ENCODE measurements at regions not wholly inside any gene's neighbourhood (a gene's known extent, or its start where the extent isn't known, plus 50 kb on each side); places are given as distances from the start of the nearest gene placed in this dataset.

DNA sequence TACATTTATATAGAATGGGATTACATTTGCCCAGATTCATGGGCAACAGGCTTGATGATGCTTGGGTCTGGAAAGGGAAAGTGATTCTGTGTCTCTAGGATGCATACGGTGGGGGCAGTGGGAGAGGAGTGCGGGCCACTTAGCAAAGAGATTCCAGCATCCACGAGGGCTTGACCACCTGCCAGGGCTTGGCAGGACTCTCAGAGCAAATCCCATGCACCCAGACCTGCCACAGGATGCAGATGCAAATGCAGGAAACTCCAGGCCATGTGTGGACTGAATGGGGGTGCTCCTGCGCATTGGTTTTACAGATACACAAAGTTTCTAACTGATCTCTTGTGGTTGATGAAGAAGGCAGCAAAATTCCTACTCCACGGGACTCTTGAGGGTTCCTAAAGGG lies 334.7 kb downstream of the CYRIA start:
- DNase-seq (peak; percentile 77), ATAC-seq (peak; percentile 95)
- intact Hi-C loops (cut with micrococcal nuclease): no loop called here

DNA sequence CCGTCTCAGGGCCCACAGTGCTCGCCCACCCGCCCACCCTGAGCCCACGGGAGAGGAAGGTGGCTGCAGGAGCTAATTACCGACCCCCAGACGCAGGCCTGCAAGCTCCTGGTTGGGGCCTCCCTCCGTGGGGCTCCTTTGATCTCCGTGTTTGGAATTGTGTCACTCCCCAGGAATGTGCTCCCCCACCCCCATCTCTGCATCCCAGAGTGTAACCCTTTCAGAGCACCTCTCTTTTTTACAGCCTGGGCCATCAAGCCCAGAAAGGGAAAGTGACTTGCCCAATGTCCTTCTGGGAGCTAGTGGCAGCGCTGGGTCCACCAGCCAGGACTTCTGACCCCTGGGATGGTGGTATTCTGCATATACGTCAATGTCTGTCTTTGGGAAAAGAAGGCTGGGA lies 335.1 kb downstream of the CYRIA start:
- DNase-seq: no peak
- intact Hi-C loops (cut with micrococcal nuclease): no loop called here
- no peak for ATAC-seq

DNA sequence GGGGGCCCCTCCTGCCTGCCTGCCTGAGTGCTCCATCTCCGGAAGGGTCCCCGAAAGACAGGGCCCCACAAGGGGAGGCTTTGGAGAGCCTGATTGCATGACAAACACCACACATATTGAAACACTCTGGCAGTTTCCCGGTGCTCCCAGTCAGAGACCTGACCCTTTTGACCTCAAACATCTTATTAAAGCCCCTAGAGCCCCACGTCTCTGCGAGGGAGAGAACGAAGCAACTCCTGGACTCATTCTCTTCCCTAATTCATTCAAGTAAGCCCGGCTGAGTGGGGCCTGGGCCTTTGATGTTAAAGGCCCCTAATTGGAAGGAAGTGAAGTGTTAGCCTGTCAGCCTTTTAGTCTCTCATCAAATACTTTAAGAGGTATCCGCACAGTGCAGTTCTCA lies 335.6 kb downstream of the CYRIA start:
- ATAC-seq (no peak), DNase-seq (no peak)
- intact Hi-C loops (cut with micrococcal nuclease): no loop called here

DNA sequence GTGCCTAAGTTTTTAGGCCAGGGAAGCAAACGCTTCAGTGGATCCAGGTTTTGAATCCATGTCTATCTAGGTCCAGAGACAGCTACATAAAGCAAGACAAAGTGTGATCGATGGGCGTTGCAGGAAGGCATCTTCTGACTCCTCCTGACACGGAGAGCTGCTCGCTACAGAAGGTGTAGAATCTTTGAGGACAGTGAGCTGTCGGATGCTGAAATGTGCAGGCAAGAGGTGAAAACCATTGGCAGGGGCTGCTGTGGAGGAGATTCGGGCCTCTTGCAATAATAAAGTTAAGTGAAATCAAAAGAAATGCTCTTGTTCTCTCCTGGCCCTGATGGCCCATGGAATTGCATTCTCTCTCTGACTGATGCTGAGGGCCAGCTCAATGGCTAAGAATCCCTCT lies 336.2 kb downstream of the CYRIA start:
- DNase-seq: no peak
- ATAC-seq: no peak
- intact Hi-C loops (cut with micrococcal nuclease): no loop called here

DNA sequence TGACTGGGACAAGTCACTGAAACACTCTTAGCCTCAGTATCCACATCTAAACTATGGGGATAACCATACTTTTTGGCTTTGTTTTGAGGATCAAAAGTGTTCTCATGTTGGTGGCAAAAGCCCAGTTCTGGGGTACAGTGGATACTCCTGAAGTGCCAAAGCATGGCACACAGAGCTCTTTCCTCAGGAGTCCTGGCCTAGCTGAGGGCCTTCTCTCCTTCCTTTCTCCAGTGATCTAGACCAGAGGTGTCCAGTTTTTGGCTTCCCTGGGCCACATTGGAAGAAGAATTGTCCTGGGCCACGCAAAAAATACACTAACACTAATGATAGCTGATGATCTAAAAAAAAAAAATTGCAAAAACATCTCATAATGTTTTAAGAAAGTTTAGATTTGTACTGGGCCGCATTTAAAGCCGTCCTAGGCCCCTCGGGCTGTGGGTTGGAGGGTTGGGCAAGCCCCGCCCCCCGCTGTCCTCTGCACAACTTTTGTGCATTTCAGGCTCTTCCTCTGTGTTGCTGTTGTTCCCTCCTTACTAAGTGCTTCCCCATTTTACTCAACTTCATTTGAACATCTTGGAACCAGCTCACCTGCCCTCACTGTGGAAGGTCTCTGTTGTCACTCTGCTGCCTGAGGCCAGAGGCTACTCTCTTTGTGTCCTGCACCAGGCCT lies 337.0 kb downstream of the CYRIA start:
- ATAC-seq (no peak), DNase-seq (no peak)
- intact Hi-C loops (cut with micrococcal nuclease): no loop called here

DNA sequence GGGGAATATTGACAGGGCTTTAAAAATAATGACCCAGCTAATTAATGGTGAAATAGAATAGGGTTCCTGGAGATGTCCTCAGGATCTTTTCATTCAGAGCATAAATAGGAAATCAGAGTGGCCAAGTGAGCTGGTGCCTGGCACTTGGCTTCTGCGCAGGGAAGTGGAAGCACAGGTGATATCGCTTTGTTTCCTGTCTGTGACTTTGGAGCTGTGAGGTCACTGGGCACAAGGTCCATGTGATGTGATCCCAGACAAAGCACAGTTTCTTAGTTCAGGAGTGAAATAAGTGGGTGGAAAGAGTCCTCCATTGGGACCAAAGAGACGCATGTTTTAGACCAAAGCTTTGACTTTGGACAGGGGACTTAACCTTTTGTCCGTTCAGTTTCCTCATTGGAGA lies 338.3 kb downstream of the CYRIA start:
- intact Hi-C loops (cut with micrococcal nuclease): no loop called here

DNA sequence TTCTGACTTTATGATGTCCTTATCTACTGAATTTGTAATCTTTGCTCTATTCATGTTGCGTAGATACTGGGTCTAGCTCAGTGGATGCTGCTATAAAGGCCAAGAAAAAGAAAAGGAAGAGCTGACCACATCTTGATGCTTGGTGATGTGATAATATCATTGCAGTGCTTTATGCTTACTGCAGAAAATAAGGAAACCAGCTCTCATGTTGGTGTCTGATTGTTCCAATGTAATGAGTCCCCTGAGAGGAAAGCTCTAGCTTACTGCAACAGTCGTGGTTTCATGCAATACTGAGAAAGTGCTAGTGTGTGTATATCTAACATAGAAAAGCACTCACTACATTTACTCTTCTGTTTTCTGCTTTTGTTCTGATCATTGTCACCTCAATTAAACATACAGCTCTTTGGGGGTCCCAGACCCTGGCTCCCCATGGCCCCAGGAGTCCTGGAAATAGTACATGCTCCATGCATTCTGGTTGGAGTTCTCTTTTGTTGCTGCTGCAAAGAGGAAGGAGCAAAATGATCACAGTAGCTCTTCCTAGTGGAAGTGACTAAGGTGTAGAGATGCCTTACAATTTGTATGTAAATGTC lies 338.8 kb downstream of the CYRIA start:
- ATAC-seq: no peak
- DNase-seq: no peak
- intact Hi-C loops (cut with micrococcal nuclease): no loop called here

More for the DNA sequence above, 338.3 kb downstream of the CYRIA start:
- no peak for ATAC-seq
- no peak for DNase-seq

DNA sequence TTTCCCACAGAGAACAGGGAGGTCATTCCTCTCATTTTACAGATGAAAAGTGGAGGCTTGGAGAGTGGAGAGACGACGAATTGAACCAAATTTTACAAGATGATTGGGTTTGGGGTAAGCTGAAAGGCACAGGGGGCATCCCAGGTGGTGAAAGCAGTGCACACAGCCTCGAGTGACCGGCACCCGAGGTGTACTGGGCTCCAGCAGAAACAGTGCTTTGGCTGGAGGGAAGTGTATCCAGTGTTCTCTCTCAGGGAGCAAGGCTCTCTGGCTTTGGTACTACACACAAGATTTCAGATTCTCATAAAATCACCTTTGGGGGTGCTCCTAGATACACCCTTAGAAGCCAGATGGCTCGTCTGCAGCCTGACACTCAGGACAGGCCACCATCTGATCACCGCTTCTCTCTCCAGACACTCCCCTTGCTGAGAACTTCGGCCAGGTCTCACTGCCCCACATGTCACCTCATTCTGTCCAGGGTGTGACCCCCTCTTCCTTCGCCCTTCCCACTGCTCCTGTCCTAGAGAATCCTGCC lies 339.6 kb downstream of the CYRIA start:
- ATAC-seq (no peak), DNase-seq (no peak)
- intact Hi-C loops (cut with micrococcal nuclease): no loop called here

DNA sequence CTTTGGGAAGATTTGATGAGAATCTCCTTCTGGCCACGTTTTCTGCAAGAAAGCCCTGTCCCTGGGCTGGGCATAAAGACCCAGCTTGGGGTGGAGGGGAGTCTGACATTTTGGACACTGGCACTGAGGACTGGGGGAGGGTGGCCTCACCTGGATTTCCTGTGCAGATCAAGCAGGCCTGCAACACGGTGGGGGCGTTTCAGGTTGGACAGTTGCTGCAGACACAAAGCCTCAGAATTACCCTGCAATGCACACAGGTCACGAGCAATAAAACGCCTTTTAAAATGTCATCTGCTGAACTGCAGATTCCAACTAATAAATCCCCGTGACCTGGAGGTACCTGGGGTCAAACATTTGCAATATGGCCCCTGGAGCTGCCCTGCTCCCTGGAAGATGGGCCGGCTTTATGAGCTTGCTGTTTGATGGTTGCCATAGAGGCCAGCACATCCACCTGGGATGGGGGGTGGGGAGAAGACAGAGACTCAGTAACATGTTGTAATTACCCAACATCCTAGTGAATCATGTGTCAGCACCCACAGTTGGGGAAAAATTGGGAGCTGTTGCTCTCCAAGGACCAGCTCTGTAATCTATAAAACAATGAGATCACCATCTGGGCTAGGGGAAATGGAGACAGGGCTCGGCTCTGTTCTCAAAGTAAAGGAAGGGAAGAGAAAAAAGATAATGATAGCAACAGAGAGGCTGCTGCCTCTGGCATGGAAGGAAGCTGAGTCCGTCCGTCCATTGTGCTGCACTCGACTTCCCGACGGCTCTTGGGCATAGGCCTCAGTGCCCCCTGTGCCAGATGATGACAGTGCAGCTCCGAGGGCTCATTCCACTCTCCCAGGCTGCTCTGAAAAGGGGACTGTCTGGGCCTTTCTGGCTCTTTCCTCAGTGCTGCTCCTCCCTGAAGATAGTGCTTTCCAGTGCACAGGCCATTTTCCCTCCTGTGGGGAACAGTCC lies 340.3 kb downstream of the CYRIA start:
- DNase-seq: no peak
- intact Hi-C loops (cut with micrococcal nuclease): no loop called here
- ATAC-seq: no peak

DNA sequence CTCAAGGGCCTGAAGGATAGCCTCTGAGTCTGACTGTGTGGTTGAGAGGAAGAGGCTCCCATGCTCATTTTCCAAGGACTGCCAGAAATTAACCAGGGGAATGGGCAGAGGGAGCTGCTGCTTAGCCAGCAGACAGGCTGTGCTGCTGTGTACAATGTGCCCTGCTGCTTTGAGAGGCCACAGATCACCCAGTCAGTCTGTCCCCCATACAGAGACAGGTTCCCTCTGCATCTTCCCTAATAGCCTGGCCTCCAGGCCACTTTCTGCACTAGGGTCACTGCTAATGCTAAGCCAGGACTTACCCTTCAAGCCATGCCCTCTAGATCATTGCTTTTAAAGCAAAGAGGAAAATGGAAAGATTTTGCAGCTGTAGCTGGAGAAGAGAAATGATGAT lies 341.1 kb downstream of the CYRIA start:
- intact Hi-C loops (cut with micrococcal nuclease): no loop called here
- ATAC-seq (no peak), DNase-seq (no peak)

DNA sequence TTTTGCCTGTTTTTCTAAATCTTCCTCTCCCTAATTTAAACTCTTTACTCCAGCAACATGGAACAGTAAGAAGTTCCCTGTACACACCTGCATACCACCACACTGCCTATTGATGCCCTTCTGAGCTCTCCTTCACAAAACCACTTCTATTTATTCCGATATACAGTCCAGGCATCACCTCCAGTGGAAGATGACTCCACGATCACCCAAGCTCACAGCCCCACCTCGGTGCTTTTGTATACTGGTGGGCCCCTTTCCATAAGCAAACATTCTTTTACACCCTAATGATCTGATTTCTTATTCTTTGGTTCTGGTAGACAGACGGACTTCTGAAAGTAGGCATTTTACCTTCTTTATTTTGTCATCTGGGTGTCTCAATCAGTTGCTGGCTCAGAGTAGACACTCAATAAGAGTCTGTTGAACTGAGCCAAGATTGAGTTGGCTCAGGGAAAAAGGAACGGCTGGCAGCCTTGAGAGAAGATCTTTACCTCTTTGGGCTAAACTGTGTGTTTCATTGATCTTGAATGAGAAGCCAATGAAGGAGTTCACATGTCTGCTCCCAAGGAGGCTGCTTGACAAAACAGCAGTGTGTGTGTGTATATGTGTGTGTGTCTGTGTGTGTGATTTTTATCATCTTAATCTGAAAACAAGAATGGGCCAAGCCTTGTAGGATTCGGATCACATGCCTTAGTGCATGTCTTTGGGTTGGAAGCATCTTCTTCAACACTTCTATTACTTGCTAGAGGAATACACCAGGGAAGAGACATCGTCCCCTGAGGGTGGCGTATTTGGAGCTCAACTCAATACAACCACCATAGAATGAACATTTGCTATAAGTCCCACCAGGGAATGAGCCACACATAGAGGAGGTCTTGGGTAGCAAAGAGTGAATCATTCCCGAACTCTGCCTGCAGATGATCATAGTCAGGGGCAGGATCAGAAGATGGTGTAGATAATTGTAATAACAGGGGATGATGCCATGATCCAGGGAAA lies 341.8 kb downstream of the CYRIA start:
- intact Hi-C loops (cut with micrococcal nuclease): no loop called here
- DNase-seq: no peak
- no peak for ATAC-seq

DNA sequence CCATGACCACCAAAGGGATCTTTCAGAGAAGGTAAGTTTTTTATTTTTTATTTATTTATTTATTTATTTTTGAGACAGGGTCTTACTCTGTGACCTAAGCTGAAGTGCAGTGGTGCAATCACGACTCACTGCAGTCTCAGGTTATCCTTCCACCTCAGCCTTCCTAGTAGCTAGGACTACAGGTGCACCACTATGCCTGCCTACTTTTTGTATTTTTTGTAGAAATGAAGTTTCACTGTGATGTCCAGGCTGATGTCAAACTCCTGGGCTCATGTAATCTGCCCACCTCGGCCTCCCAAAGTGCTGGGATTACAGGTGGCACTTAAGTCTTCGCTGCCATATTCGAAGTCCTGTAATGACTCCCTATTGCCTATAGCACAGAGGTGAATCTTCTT lies 342.5 kb downstream of the CYRIA start:
- intact Hi-C loops (cut with micrococcal nuclease): no loop called here
- ATAC-seq (no peak), DNase-seq (no peak)

DNA sequence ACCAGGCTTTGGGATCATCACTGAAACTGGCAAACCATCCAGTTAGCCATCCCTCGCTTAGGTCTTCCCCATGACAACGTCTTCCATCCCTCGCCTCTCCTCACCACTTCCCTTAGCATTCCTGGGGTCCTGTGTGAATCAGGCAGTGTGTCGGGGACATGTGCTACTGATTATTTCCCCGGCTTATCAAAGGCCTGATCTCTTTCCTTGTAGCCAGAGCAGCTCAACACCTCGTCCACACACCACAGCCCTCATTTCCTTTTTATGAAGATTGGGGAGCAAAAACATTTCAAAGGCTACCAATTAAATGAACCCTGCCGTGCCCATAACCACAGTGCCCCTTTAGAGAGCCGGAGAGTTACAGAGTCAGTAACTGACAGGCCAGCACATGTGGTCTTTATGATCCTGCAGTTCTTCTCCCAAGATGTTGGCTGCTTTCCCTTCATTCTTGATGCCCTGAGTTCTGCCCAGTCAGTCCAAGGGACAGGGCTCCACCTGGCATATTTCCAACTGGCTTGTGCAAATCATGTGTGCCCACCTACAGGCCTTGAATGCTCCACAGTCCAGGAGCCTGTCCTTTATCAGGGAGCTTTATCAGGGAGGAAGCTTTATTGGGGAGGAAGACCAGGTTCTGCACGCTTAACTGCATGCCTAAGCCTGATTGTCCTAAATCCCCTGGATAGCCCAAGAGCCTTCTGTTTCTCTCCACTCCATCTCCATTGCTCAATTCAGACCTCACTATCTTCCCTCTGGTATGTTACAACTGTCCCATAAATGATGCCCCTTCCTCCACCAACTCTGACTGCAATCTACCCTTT lies 343.1 kb downstream of the CYRIA start:
- no peak for DNase-seq
- no peak for ATAC-seq
- intact Hi-C loops (cut with micrococcal nuclease): no loop called here

DNA sequence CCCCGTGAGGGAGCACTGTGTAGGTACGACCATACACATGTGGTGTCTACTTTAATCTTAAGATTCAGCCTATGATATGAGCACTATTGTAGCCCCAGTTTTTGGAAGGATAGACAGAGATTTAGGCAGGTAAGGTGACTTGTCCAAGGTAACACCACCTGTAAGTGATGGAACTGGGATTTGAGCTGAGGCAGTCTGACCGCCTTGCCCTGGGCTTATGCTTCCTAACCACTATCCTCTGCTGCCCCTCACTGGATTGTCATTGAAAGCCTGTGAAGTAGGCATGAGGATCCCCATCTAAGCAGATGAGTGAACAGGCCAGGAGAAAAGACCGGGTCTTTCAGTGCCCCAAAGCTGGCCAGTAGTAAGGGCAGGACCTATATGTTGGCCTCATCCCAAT lies 343.8 kb downstream of the CYRIA start:
- DNase-seq (no peak), ATAC-seq (no peak)
- intact Hi-C loops (cut with micrococcal nuclease): no loop called here

DNA sequence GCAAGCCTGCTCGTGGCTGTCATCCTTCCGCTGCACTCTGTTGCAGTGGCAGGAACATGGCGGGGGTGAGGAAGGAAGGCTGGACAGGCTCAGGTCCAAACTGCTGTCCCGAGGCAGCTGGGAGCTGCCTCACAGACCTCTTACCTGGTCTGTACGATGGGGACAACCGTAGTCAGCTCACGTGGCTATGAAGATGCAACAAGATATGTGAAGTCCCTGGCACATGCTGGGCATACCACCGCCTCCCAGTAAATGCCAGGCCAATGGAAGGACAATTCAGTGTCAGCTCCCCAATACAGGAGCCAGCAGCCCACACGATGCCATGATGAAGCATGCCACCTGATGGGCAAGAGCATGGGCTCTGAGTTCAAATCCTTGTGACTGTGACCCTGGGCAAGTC lies 344.4 kb downstream of the CYRIA start:
- DNase-seq (no peak), ATAC-seq (no peak)
- intact Hi-C loops (cut with micrococcal nuclease): no loop called here

DNA sequence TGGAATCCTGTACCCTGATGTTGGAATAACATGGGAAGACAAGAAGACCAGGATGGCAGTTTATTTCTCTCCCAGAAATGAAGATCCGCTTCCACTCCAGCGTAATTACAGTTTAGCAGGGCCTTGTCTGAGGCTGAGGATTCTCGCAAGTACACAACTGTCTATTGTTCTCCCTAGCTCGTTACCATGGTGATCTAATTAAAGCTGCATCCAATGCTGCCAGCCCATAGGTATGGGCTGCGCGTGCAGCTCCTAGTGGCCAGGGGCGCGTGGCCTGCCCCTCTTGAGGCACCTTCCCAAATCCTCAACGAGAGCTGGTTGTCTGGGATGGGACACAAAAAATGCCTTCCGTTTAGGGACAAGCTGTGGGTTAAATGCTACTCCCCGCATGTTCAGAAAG lies 344.9 kb downstream of the CYRIA start:
- intact Hi-C loops (cut with micrococcal nuclease): no loop called here
- no peak for ATAC-seq

DNA sequence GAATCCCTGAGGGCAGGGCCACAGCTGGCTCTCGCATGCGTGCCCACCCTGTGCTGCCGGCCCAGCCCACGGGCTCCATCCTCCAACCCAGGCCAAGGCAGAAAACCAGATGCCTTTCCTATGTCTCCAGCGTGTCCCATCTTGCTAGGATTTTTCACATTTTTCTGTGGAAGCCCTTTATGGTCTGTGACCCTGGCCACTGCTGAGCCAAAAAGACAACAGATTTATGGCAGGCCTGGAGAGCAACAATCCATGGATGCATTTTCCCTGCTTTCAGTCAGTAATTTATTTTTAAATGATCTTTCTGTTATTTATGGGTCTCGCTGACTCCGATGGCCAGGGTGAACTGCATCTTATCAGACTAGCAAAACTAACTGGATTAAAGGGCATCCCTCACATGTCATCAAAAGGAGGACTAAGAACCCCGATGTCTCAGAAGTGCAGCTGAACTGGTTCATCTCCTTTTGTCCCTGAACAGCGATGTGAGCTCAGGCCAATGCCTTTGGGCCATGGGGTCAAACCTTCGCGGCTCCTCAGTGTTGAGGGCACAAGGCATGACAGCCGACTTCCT lies 346.0 kb downstream of the CYRIA start:
- ATAC-seq (no peak), DNase-seq (no peak)
- intact Hi-C loops (cut with micrococcal nuclease): no loop called here

More for the DNA sequence above, 344.9 kb downstream of the CYRIA start:
- no peak for DNase-seq
